DMS153 treated with DMSO at 0.1 percent for 48 hours (cell line): ENCODE measurements at regions not wholly inside any gene's neighbourhood (a gene's known extent, or its start where the extent isn't known, plus 50 kb on each side); places are given as distances from the start of the nearest gene placed in this dataset.

ENCODE experiments used
- DNase-seq: peaks from one replicate; lab custom pipeline; 2025; ENCODE audit not compliant: unreplicated experiment; lab: John Stamatoyannopoulos, UW

DNA sequence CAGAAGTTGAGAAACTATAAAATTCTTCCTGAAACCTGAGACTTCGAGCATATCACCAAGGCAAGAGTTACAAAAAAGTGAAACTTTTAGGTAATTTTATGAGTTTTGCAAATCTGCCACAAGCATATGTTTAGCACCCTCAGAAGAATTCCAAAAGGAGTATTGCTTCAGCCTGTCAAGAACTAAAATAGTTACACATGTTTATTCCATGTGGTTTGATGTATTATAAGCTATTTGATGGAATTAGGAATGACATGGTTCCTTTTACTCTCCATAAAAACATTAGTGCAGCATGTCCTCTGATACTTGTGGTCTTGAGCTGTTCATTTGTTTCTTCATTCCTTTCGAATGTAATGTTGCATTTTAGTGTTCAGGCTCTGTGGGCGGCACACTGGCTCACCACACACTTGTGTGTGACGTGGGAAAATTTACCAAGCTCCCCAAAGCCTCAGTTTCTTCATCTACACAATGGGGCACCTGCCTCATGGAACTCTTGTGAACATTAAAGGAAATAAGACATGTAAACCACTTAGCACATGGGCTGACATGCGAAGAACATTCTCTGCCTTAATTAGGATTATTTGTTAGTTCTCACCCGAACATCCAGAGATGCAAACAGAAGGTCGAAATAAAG, 204.2 kb upstream of the FOXF1 start:
- DNase-seq = no peak

- DNase-seq = no peak
Measured at GRCh38 chr16:86306811-86307513, 203.4 kb upstream of the FOXF1 start.

GRCh38 chr16:86307514-86307903, 202.8 kb upstream of the FOXF1 start:
- no peak for DNase-seq

DNA sequence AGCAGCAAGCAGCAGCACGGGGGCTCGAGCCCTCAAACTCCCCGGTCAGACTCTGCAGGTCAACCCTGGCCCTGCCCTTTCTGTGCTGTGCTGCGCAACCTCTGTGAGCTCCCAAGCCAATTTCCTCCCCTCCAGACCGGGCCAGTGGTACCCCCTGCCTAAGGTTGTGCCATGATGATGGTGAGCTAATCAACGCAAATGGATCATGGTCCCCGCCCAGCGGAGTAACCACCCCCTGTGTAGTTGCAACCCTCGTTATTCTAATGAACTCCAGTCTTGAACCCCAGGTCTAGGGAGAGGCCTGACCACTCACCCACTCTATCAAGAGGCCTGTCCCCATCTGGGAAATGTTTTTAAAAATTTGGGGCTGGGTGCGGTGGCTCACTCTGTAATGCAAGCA, 201.8 kb upstream of the FOXF1 start:
- DNase-seq = no peak

- DNase-seq = no peak
Measured at GRCh38 chr16:86313631-86314030, 196.7 kb upstream of the FOXF1 start.

- no peak for DNase-seq
Measured at GRCh38 chr16:86314402-86315025, 195.8 kb upstream of the FOXF1 start.

- DNase-seq = no peak
Measured at GRCh38 chr16:86316967-86317812, 193.1 kb upstream of the FOXF1 start.

- DNase-seq = no peak
Measured at GRCh38 chr16:86317813-86318650, 192.3 kb upstream of the FOXF1 start.

- DNase-seq = no peak
Measured at GRCh38 chr16:86319585-86320236, 190.6 kb upstream of the FOXF1 start.

- DNase-seq = no peak
Measured at GRCh38 chr16:86320237-86320595, 190.1 kb upstream of the FOXF1 start.

- DNase-seq = no peak
Measured at GRCh38 chr16:86321491-86321890, 188.8 kb upstream of the FOXF1 start.

- no peak for DNase-seq
Measured at GRCh38 chr16:86322283-86322682, 188.0 kb upstream of the FOXF1 start.

DNA sequence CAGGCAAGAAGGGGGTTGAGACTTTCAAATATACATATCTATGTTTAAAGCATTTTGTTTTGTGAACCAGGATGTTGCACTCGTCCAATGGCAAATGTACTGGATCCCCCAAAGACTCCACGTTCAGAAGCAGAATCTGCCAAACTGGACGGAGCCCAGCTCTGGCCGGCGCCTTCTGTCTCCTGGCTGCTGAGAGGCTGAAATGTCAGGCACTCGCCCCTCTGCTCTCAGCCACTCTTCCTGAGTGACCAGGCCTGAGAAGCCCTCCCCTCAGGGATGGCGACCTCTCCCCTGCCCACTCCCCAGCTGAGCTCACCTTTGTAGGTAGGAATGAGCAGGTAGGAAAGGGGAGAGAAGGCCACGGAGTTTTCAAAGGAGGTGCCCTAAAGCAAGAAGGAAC, 187.5 kb upstream of the FOXF1 start:
- no peak for DNase-seq

GRCh38 chr16:86324320-86324719, 186.0 kb upstream of the FOXF1 start:
- no peak for DNase-seq

DNA sequence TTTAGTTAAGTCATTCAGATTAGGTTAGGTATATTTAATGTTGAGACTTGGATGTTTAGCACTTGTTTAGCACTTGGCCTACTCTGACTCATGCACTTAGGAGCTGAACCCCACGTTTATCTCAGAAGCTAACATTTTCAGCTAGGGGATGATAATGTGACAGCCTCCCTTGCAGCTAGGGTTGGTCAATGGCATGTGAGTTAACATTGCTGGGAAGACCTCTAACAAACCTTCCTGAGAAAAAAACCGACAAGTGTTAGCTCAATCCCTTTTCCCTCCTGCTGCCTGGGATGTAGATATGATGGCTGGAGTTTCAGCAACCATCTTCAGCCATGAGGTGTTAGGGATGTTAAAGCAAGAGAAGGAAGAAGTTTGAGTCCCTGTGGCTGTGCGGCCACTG, 185.0 kb upstream of the FOXF1 start:
- DNase-seq = no peak

DNA sequence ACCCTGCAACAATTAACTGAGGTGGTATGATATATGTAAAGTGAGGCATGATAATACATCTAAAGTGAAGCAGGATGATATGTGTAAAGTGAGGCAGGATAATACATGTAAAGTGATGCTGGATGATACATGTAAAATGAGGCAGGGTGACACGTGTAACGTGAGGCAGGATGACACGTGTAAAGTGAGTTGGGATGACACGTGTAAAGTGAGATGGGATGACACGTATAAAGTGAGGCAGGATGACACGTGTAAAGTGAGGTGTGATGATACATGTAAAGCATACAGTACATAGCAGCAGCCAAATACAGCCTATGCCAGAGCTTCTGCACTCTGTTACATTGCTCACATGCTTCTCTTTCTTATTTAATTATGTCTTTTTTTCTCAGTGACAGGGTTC, 184.4 kb upstream of the FOXF1 start:
- DNase-seq = no peak

- no peak for DNase-seq
Measured at GRCh38 chr16:86327321-86327720, 183.0 kb upstream of the FOXF1 start.

GRCh38 chr16:86330906-86331305, 179.4 kb upstream of the FOXF1 start:
- DNase-seq = no peak

DNA sequence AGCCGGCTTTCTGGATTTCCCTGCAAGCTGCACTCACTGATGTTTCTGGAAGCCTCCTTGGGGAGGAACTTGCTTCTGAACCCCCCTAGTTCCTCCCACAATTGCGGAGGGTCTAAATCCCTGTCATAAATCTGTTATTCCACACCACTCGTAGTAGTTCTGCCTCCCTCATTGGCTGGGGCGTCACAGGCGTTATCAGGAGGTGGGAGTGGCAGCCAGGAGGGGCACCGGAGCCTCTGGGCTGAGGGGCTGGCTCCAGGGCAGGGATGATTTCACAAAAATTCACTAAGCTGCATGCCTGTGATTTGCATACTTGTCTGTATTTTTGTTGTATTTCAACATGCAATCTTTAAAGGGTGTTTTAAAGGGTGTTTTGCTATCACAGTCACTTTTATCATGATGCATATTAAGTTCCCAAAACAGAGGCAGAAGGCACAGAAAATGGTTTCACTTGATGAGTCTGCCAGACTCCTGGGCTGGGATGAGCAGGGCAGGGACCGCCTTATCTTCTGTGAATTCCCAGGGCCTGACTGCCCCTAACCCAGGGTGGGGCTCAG, 176.2 kb upstream of the FOXF1 start:
- no peak for DNase-seq
